ENCODE measurements at regions not wholly inside any gene's neighbourhood (a gene's known extent, or its start where the extent isn't known, plus 50 kb on each side); places are given as distances from the start of the nearest gene placed in this dataset.

DNA sequence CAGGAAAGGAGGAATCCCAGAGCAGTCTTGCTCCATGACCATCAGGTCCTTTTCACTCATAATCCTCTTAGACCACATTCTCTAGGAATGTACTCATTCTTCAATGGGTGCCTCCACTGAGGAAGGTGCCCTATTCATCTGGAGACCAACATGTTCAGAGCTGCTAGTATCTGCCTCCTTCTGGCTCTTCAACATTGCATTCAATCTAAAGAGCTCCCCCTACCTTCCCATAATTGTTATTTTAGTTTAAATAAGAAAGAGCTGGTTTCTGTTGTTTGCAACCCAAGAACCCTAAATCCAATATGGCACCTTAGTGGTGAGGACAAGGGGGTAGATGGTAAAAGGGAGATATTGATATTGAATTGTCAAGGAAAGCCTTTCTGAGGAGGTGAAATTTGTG is 67.6 kb downstream of the SCN11A start:
- Histone ChIP-seq H3K9me3 (replicated peaks; ENCODE audit: control insufficient read depth, insufficient read depth, low read length) (no peaks in the 10 kb centered on the region), H3K36me3 (ENCODE audit: control insufficient read depth in 2 of 2, extremely low read depth in 1 of 2, insufficient read depth in 2 of 2, low read length in 2 of 2) (no peaks in the 10 kb centered on the region), H3K4me3 (replicated peaks in 1 of 3; ENCODE audit: insufficient read depth in 1 of 3, low read depth in 1 of 3, low read length in 3 of 3) (no peak overlapping the region), H3K4me2 (ENCODE audit: insufficient read depth, low read length) (no peak overlapping the region), H4K20me1 (replicated peaks; ENCODE audit: control insufficient read depth, extremely low read depth, insufficient read depth, low read length) (no peaks in the 10 kb centered on the region), H3K27ac (ENCODE audit: insufficient read depth, low read depth, low read length) (no peak overlapping the region), H3K4me1 (ENCODE audit: control insufficient read depth, extremely low read depth, insufficient read depth, low read length) (no peaks in the 10 kb centered on the region), H3K9ac (replicated peaks; ENCODE audit: extremely low read depth, insufficient read depth, low read length) (no peak overlapping the region), H3K27me3 (ENCODE audit: control insufficient read depth in 2 of 2, insufficient read depth in 2 of 2, low read length in 2 of 2) (peaks cover 0 to 1% of the 10 kb centered on the region in 2 experiments), H2AFZ (ENCODE audit: low read depth, low read length) (no peak overlapping the region), H3K79me2 (ENCODE audit: control insufficient read depth, insufficient read depth, low read length) (no peaks in the 10 kb centered on the region), H3K9me1 (replicated peaks; ENCODE audit: control insufficient read depth, extremely low read depth, insufficient read depth, low read length) (no peaks in the 10 kb centered on the region)
- intact Hi-C loops (cut with micrococcal nuclease) = no loop called here
- dilution Hi-C loops (cut with MboI; ENCODE audit: extremely low pct_ligation_motif_present, low sequenced_read_pairs) = no loop called here
- TF ChIP-seq POLR2AphosphoS5 (IDR thresholded peaks at IDR 0.05; ENCODE audit: insufficient read depth, low read depth, low read length) (no peak), JUN (IDR thresholded peaks at IDR 0.05; ENCODE audit: borderline replicate concordance, insufficient read depth, insufficient read length, low read depth) (no peak), POLR2A (IDR thresholded peaks at IDR 0.05; ENCODE audit: low read depth, low read length) (no peak), EZH2 (IDR thresholded peaks at IDR 0.05; ENCODE audit: borderline replicate concordance, low read depth, low read length, severe bottlenecking) (no peak), MYC (IDR thresholded peaks at IDR 0.05; ENCODE audit: low read depth, low read length) (no peak)
- TF ChIP-seq, protein P1, sequence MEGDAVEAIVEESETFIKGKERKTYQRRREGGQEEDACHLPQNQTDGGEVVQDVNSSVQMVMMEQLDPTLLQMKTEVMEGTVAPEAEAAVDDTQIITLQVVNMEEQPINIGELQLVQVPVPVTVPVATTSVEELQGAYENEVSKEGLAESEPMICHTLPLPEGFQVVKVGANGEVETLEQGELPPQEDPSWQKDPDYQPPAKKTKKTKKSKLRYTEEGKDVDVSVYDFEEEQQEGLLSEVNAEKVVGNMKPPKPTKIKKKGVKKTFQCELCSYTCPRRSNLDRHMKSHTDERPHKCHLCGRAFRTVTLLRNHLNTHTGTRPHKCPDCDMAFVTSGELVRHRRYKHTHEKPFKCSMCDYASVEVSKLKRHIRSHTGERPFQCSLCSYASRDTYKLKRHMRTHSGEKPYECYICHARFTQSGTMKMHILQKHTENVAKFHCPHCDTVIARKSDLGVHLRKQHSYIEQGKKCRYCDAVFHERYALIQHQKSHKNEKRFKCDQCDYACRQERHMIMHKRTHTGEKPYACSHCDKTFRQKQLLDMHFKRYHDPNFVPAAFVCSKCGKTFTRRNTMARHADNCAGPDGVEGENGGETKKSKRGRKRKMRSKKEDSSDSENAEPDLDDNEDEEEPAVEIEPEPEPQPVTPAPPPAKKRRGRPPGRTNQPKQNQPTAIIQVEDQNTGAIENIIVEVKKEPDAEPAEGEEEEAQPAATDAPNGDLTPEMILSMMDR (IDR thresholded peaks at IDR 0.05; ENCODE audit: extremely low read depth in 1 of 2, insufficient read depth in 1 of 2, low read depth in 1 of 2, low read length in 2 of 2) = no peak
- TF ChIP-seq, protein P2, sequence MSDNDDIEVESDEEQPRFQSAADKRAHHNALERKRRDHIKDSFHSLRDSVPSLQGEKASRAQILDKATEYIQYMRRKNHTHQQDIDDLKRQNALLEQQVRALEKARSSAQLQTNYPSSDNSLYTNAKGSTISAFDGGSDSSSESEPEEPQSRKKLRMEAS (IDR thresholded peaks at IDR 0.05; ENCODE audit: insufficient read depth, insufficient read length) = no peak
- DNase-seq (ENCODE audit: low read depth, low spot score) (no peak), FAIRE-seq (no peak)
- ChIA-PET CTCF (interaction anchor here (0.7 to 3.1 kb wide), 7 partner anchors 8 to 245 kb away, joined by 3 to 18 read pairs (median 5); no protein-coding TSS in a partner anchor), POLR2A (no interaction called here)
- no TSS peak for BruUV-seq (replicated peaks)
